Epithelial cell of proximal tubule (primary cell): ENCODE measurements at regions not wholly inside any gene's neighbourhood (a gene's known extent, or its start where the extent isn't known, plus 50 kb on each side); places are given as distances from the start of the nearest gene placed in this dataset.
A peak's percentile ranks its signal among the peaks of the same experiment; 100 is the strongest.
"Not testable (repeated sequence)": the region's sequence is repeated elsewhere in the genome, so short reads cannot be mapped to it uniquely, and the experiment has no call there.

Experiments used
- DNase-seq: peaks from one replicate; pipeline ENCODE4 v3.0.0-alpha.2; 2011; ENCODE audit warnings: low read depth
- H3K4me3 ChIP-seq: 2 replicates; pipeline ENCODE4 v1.5.1; 2011; ENCODE audit warnings: low read depth, mild to moderate bottlenecking, low read length
- CTCF ChIP-seq: conservative IDR thresholded peaks from 2 replicates; pipeline ENCODE4 v1.5.1; 2012; ENCODE audit warnings: low read depth, mild to moderate bottlenecking, low read length

GRCh38 chr9:109996936-109997580 is 210.9 kb downstream of the C9orf152 start:
- no peak for TF ChIP-seq CTCF
- DNase-seq: no peak
- no peak overlapping the region for H3K4me3 ChIP-seq

- no peak for TF ChIP-seq CTCF
- no peak for DNase-seq
- H3K4me3 ChIP-seq: no peak overlapping the region
These were observed 210.3 kb downstream of the C9orf152 start for GRCh38 chr9:109997682-109998081.

GRCh38 chr9:110005521-110005920 is 202.4 kb downstream of the C9orf152 start:
- not testable (repeated sequence) for H3K4me3 ChIP-seq, DNase-seq

- TF ChIP-seq CTCF: peak; percentile 38
- no peak for DNase-seq
These were observed 201.3 kb downstream of the C9orf152 start for GRCh38 chr9:110006657-110007056.

GRCh38 chr9:110007477-110008270 is 200.3 kb downstream of the C9orf152 start:
- TF ChIP-seq CTCF: no peak
- DNase-seq: no peak
- no peak overlapping the region for H3K4me3 ChIP-seq

More at GRCh38 chr9:110006657-110007056, 201.3 kb downstream of the C9orf152 start:
- no peak overlapping the region for H3K4me3 ChIP-seq

- no peak overlapping the region for H3K4me3 ChIP-seq
- no peak for TF ChIP-seq CTCF
- no peak for DNase-seq
These were observed 199.3 kb downstream of the C9orf152 start for GRCh38 chr9:110008663-110009062.

DNA sequence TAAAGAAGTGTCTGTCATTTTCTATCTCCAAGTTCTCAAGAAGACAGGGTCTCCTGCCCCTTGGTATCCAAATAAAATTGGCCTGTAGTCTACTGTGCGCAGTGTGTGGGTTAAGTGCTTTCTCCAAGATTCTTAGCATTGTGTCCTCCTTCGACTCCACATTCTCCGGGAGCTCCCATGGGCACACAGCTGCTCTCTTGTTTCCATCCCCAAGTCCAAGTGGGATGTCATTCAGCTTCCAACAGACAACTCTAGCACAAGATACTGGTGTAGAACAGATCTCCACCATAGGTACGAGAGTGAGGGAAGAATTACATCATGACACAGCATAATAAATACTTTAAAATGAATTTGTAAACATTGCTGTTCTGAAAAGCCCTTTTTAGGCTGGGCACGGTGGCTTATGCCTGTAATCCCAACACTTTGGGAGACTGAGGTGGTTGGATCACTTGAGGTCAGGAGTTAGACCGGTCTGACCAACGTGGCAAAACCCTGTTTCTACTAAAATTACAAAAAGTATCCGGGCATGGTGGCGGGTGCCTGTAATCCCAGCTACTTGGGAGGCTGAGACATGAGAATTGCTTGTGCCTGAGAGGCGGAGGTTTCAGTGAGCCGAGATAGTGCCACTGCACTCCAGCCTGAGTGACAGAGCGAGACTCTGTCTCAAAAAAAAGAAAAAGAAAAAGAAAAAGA is 196.2 kb downstream of the C9orf152 start:
- no peak for DNase-seq
- no peak overlapping the region for H3K4me3 ChIP-seq
- TF ChIP-seq CTCF: no peak
